ENCODE measurements at regions not wholly inside any gene's neighbourhood (a gene's known extent, or its start where the extent isn't known, plus 50 kb on each side); places are given as distances from the start of the nearest gene placed in this dataset.

DNA sequence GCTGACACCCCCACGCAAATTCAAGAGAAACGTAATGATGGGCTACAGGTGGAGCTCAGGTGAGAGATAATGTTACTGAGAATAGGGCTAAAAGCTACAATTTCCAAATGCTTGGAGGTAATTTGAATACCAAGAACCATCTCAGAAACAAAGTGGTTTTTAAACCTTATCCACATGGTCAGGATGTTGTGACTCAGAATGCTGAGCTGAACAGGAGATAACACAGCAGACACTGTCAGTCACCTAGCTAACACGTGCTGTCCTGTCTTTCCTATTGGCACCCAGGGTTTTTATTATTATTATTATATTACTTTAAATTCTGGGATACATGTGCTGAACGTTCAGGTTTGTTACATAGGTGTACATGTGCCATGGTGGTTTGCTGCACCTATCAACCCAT, 233.0 kb upstream of the MAF start:
- Mint-ChIP-seq H3K36me3 (ENCODE audit: insufficient read depth) (no peaks in the 10 kb centered on the region), H3K27ac (ENCODE audit: low read depth) (no peak overlapping the region), H3K4me3 (no peak overlapping the region), H3K27me3 (peaks cover 35% of the 10 kb centered on the region), H3K9me3 (no peaks in the 10 kb centered on the region), H3K4me1 (no peaks in the 10 kb centered on the region)
- ATAC-seq (replicated peaks; ENCODE audit: extremely low read depth, poor library complexity, severe bottlenecking) (no peak), DNase-seq (ENCODE audit: low spot score in 2 of 2) (no peak)

DNA sequence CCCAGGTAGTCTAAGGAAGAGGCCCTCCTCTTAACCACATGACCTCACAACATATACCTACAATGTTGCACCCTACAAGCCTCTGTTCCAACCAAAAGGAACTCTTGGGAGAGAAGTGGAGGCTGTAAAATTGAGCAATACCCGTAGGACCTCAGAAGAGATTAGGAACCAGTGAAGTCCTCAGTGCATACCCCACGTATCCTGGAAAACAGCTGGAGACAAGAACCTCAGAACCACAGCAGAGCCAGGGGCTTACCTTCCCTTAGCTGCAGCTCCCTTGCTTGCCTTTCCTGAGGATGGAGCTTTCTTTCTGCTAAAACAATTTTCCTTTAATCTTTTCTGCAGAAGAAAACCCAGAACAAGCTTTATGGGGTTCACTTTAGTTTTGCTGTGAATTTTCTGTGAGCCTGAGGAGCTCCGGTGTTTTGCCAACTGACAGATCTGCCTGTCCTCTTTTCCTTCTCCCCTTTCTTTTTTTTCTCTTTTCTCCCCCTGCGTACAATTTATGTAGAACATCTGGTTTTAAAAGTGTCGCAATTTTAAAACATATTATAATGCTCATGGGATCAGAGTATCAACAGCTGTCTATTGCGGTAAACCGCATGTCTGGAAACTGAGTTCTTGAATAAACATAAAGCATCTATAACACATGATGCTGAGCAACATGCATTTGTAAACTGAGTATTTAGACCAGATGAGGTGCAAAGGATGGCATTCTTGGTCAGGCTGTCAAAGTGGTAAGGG, 226.4 kb upstream of the MAF start:
- Mint-ChIP-seq H3K27ac (ENCODE audit: low read depth) (no peak overlapping the region), H3K9me3 (no peaks in the 10 kb centered on the region), H3K27me3 (peaks cover 7% of the 10 kb centered on the region), H3K4me1 (no peaks in the 10 kb centered on the region), H3K4me3 (no peak overlapping the region), H3K36me3 (ENCODE audit: insufficient read depth) (no peaks in the 10 kb centered on the region)
- DNase-seq (ENCODE audit: low spot score in 2 of 2) (no peak), ATAC-seq (replicated peaks; ENCODE audit: extremely low read depth, poor library complexity, severe bottlenecking) (no peak)

DNA sequence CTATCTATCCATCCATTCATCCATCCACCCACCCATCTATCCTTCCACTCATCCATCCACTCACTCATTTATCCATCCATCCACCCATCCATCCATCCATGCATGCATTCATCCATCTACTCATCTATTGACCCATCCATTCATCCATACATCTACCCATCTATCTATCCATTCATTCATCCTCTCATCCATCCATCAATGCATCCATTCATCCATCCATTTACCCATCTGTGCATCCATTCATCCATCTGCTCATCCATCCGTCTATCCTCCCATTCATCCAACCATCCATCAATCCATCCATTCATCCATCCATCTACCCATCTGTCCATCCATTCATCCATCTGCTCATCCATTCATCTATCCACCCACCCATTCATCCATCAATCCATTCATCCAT, 224.5 kb upstream of the MAF start:
- Mint-ChIP-seq H3K4me1 (no peaks in the 10 kb centered on the region), H3K27me3 (no peaks in the 10 kb centered on the region), H3K36me3 (ENCODE audit: insufficient read depth) (no peaks in the 10 kb centered on the region), H3K9me3 (no peaks in the 10 kb centered on the region), H3K4me3 (no peak overlapping the region), H3K27ac (ENCODE audit: low read depth) (no peak overlapping the region)
- ATAC-seq (replicated peaks; ENCODE audit: extremely low read depth, poor library complexity, severe bottlenecking) (no peak), DNase-seq (ENCODE audit: low spot score in 2 of 2) (no peak)

DNA sequence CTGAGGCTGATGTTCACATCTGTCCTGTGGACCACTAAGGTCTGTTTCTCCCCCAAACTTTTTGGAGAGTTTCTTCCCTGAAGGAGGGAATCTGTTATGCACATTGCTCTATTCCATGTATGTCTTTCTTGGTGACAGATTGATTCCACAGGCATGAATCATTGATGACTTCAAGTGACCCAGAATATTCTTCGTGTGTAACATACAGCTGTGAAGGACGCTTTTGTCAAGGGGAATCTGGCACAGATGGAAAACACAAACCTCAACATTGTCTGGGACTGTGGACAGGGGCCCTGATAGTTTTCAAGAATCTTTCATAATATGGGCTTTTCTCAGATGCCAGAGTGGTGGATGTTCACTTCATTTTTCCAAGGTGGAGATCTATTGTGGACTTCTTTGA, 223.1 kb upstream of the MAF start:
- Mint-ChIP-seq H3K27ac (ENCODE audit: low read depth) (no peak overlapping the region), H3K36me3 (ENCODE audit: insufficient read depth) (no peaks in the 10 kb centered on the region), H3K27me3 (no peaks in the 10 kb centered on the region), H3K4me1 (no peaks in the 10 kb centered on the region), H3K4me3 (no peak overlapping the region), H3K9me3 (no peaks in the 10 kb centered on the region)
- no peak for ATAC-seq (replicated peaks; ENCODE audit: extremely low read depth, poor library complexity, severe bottlenecking)
- no peak for DNase-seq (ENCODE audit: low spot score in 2 of 2)

DNA sequence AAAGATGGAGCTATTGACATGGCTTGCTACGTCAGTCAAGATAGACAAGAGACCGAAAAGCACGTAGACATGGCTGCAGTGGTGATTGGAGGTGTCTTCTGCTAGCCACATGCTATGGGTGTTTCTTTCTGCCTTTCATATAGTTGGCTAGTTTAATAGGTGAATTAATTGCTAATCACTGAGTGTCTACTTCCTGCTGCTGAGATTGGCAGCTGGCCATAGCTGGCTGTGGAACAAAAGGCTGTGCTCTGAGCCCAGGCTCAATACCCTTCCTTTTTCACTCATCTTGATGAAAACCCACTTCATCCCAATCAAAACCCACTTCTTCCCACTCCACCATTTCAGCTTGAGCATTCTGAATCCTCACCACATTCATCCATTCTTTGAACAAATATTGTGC, 221.4 kb upstream of the MAF start:
- no peaks in the 10 kb centered on the region for H3K36me3 Mint-ChIP-seq (ENCODE audit: insufficient read depth)
- no peak overlapping the region for H3K4me3 Mint-ChIP-seq
- H3K27me3 Mint-ChIP-seq = no peaks in the 10 kb centered on the region
- H3K4me1 Mint-ChIP-seq = no peaks in the 10 kb centered on the region
- DNase-seq (ENCODE audit: low spot score in 2 of 2) (no peak), ATAC-seq (replicated peaks; ENCODE audit: extremely low read depth, poor library complexity, severe bottlenecking) (no peak)
- H3K9me3 Mint-ChIP-seq = no peaks in the 10 kb centered on the region
- H3K27ac Mint-ChIP-seq (ENCODE audit: low read depth) = no peak overlapping the region

DNA sequence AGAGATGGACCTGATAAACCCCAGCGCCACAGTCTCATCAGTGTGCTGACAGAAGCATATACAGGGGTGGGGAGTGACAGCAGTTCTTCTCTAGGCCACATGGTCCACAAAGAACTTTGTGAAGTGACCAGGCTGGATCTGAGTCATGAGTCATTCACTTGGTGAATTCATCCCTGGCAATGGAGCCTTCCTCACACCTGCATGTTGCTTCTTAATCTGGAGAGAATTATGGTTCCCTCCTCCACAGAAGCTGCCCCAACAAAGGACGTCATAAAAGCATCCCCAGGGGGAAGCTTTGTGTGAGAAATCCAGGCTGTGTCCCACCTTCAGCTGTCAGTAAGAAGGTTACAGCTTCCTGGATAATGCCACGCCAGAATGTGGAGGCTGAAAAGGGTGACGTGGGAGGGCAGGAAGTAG, 215.6 kb upstream of the MAF start:
- ATAC-seq (replicated peaks; ENCODE audit: extremely low read depth, poor library complexity, severe bottlenecking) (no peak), DNase-seq (ENCODE audit: low spot score in 2 of 2) (no peak)
- no peak overlapping the region for H3K27ac Mint-ChIP-seq (ENCODE audit: low read depth)
- no peaks in the 10 kb centered on the region for H3K4me1 Mint-ChIP-seq
- no peak overlapping the region for H3K4me3 Mint-ChIP-seq
- H3K27me3 Mint-ChIP-seq = peaks cover 31% of the 10 kb centered on the region
- no peaks in the 10 kb centered on the region for H3K9me3 Mint-ChIP-seq
- no peaks in the 10 kb centered on the region for H3K36me3 Mint-ChIP-seq (ENCODE audit: insufficient read depth)

DNA sequence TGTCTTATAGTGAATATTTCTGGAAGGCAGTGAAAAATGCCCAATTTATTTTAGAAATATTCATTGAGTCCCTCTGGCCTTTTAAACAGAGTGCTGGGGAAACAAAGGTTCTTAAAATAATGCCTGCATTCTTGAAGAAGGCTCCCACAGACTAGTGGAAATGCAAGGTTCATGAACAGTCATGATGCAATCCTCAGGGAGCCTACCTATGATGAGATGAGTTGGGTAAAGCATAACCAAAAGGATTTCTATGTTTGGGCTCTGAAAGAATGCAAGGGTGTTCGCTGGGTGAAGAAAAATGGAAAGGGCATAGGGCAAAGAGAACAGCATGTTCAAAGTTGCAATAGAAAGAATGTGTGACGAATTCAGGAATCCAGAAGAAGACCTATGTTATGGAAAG, 214.5 kb upstream of the MAF start:
- H3K4me1 Mint-ChIP-seq = no peaks in the 10 kb centered on the region
- no peak for DNase-seq (ENCODE audit: low spot score in 2 of 2)
- no peak overlapping the region for H3K4me3 Mint-ChIP-seq
- H3K36me3 Mint-ChIP-seq (ENCODE audit: insufficient read depth) = no peaks in the 10 kb centered on the region
- H3K9me3 Mint-ChIP-seq = no peaks in the 10 kb centered on the region
- H3K27me3 Mint-ChIP-seq = peaks cover 31% of the 10 kb centered on the region
- no peak overlapping the region for H3K27ac Mint-ChIP-seq (ENCODE audit: low read depth)
- no peak for ATAC-seq (replicated peaks; ENCODE audit: extremely low read depth, poor library complexity, severe bottlenecking)

DNA sequence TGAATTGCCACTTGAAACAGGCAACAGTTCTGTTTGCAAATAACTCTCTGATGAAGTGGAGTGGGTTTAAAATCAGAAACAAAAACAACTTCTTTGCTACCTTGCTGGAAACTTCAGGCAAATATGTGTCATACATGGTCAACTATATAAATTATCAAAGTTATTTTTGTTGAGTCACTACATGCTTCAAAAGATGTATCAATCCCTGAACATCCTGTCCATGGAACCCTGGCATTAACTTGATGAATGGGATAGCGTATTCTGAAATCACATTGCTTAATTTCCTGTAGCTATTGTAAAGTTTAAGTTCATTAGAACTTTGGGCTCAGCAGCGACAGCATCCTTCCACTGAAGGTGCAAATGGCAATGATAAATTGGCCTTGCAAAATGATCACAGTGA, 213.6 kb upstream of the MAF start:
- ATAC-seq (replicated peaks; ENCODE audit: extremely low read depth, poor library complexity, severe bottlenecking) = no peak
- no peak overlapping the region for H3K27ac Mint-ChIP-seq (ENCODE audit: low read depth)
- H3K36me3 Mint-ChIP-seq (ENCODE audit: insufficient read depth) = no peaks in the 10 kb centered on the region
- peaks cover 39% of the 10 kb centered on the region for H3K27me3 Mint-ChIP-seq
- no peak overlapping the region for H3K4me3 Mint-ChIP-seq
- no peaks in the 10 kb centered on the region for H3K9me3 Mint-ChIP-seq
- H3K4me1 Mint-ChIP-seq = no peaks in the 10 kb centered on the region
- no peak for DNase-seq (ENCODE audit: low spot score in 2 of 2)

DNA sequence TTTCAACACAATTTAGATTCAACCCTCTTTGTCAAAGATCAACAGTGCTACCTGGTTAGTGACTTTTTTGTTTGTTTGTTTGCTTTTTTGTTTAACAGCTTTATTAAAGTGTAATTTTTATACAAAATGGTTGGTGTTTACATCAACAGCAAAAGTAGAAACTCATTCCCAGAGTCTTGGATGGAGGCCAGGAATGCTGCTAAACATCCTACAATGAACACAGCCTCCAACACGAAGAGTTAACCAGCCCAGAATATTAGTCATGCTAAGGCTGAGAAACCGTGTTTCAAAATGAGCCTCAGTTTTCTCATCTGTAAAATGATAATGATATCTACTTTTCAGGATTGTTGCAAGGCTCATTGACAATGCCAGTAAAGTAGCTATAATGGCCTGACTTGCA, 211.0 kb upstream of the MAF start:
- Mint-ChIP-seq H3K27me3 (peaks cover 64% of the 10 kb centered on the region), H3K4me1 (no peaks in the 10 kb centered on the region), H3K36me3 (ENCODE audit: insufficient read depth) (no peaks in the 10 kb centered on the region), H3K9me3 (no peaks in the 10 kb centered on the region), H3K4me3 (no peak overlapping the region), H3K27ac (ENCODE audit: low read depth) (no peak overlapping the region)
- no peak for ATAC-seq (replicated peaks; ENCODE audit: extremely low read depth, poor library complexity, severe bottlenecking)
- DNase-seq (ENCODE audit: low spot score in 2 of 2) = no peak

DNA sequence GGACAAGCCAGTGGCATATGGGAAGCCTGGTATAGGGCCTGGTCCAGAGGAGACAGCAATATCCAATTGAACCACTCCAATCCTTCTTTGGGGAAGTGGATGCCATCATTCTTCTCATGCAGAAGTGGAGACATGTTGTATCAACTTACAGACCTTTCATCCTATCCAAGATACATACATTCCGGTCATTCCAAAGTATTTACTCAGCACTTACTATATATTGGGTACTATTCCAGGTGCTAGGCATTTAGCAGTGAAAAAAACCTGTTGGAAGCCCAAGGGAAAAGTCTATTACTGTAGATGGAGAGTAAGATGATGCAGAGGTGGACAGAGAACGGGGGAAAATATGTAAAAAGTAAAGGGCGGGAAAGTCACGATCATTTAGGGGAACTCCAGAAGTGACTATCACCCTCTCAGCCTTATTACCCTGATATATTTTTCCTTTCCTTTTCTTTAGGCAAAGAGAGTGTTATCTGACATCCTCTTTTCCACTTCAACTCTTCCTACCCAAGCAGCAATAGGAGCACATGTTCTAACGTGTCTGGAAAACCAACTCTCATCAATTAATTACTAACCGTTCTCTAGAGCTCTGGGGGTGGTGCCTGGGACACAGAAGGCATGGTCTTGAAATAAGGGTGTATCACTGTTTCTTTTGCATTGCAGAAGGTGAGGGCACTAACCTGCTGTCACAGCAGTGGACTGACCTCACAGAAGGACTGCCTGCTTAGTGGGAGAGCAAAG, 210.1 kb upstream of the MAF start:
- H3K36me3 Mint-ChIP-seq (ENCODE audit: insufficient read depth) = no peaks in the 10 kb centered on the region
- DNase-seq (ENCODE audit: low spot score in 2 of 2) = no peak
- peaks cover 70% of the 10 kb centered on the region for H3K27me3 Mint-ChIP-seq
- no peaks in the 10 kb centered on the region for H3K9me3 Mint-ChIP-seq
- no peaks in the 10 kb centered on the region for H3K4me1 Mint-ChIP-seq
- H3K27ac Mint-ChIP-seq (ENCODE audit: low read depth) = no peak overlapping the region
- no peak for ATAC-seq (replicated peaks; ENCODE audit: extremely low read depth, poor library complexity, severe bottlenecking)
- H3K4me3 Mint-ChIP-seq = no peak overlapping the region

DNA sequence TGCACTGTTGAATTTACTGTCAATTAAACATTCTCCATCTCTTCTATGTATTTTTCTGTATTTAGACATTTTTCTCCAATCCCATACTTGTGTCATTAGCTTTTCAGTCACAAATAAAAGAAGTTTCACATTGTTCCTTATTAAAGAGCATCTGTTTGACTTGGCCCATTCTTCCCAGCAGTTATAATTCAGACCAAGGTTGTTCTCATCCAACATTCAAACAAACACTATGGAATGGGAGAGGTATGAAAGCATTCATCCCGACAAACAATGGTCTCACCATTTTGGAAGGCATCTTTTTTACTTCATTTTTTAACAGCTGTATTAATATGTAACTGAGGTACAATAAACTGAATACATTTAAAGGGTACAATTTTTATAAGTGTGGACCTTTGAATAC, 208.8 kb upstream of the MAF start:
- Mint-ChIP-seq H3K9me3 (no peaks in the 10 kb centered on the region), H3K27me3 (peaks cover 66% of the 10 kb centered on the region), H3K4me1 (no peaks in the 10 kb centered on the region), H3K36me3 (ENCODE audit: insufficient read depth) (no peaks in the 10 kb centered on the region), H3K4me3 (no peak overlapping the region), H3K27ac (ENCODE audit: low read depth) (no peak overlapping the region)
- ATAC-seq (replicated peaks; ENCODE audit: extremely low read depth, poor library complexity, severe bottlenecking) (no peak), DNase-seq (ENCODE audit: low spot score in 2 of 2) (no peak)

DNA sequence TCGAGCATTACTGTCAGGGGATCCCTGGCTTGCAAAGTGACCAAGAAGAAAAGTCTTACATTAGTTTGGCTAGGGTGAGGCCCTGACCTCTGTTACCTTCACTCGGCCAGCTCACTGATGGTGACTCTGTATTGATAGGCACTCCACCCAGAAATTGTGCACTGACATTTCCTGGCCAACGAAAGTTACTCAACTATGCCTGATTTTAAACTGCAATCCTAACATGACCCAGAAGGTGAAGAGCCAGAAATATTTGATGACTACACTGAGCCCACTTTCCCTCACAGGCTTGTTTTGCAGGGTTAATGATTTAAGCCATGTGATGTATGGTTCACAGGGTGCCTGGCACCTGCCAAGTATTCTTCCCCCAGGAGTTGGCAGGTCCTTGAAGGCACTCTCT, 208.2 kb upstream of the MAF start:
- Mint-ChIP-seq H3K4me3 (no peak overlapping the region), H3K36me3 (ENCODE audit: insufficient read depth) (no peaks in the 10 kb centered on the region), H3K27ac (ENCODE audit: low read depth) (no peak overlapping the region), H3K9me3 (no peaks in the 10 kb centered on the region), H3K4me1 (no peaks in the 10 kb centered on the region), H3K27me3 (peaks cover 68% of the 10 kb centered on the region)
- DNase-seq (ENCODE audit: low spot score in 2 of 2) = no peak
- ATAC-seq (replicated peaks; ENCODE audit: extremely low read depth, poor library complexity, severe bottlenecking) = no peak

DNA sequence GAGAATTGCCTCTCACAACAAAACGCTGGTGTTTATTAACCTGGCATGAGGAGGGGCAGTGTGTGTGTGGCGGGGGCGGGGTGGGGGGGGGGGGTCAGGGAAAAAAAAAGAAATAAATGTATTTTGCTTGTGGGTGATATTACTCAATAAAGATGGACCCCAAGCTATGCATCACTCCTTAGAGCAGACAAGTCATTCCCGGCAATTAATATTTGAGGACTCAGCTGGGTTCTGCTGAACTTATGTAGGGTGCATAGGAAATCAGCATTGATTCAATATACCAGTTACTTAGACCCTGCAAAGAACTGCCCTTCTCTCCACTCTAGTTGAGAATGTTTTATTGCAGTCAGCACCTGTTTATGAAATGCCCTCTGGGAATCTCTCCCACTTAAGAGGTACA, 206.2 kb upstream of the MAF start:
- H3K4me1 Mint-ChIP-seq = no peaks in the 10 kb centered on the region

More for the DNA sequence above, 206.2 kb upstream of the MAF start:
- ATAC-seq (replicated peaks; ENCODE audit: extremely low read depth, poor library complexity, severe bottlenecking) = no peak
- peaks cover 60% of the 10 kb centered on the region for H3K27me3 Mint-ChIP-seq
- DNase-seq (ENCODE audit: low spot score in 2 of 2) = no peak
- no peaks in the 10 kb centered on the region for H3K36me3 Mint-ChIP-seq (ENCODE audit: insufficient read depth)
- H3K4me3 Mint-ChIP-seq = no peak overlapping the region
- H3K27ac Mint-ChIP-seq (ENCODE audit: low read depth) = no peak overlapping the region
- H3K9me3 Mint-ChIP-seq = no peaks in the 10 kb centered on the region

All from central memory CD8-positive, alpha-beta T cell (primary cell).